G401 (cell line): ENCODE measurements at regions not wholly inside any gene's neighbourhood (a gene's known extent, or its start where the extent isn't known, plus 50 kb on each side); places are given as distances from the start of the nearest gene placed in this dataset.

Source experiments
- DNase-seq: peaks from one replicate; pipeline ENCODE4 v3.0.0-alpha.2; 2015; ENCODE audit warnings: low spot score
- in situ Hi-C: cut with HindIII; loops from 2 replicates; pipeline ENCODE4 v1.10.0; 2016; ENCODE audit warnings: low sequenced_read_pairs, mixed read lengths

GRCh38 chr17:53891726-53892125 lies 69.0 kb downstream of the KIF2B start:
- in situ Hi-C loops = no loop called here
- DNase-seq = no peak

DNA sequence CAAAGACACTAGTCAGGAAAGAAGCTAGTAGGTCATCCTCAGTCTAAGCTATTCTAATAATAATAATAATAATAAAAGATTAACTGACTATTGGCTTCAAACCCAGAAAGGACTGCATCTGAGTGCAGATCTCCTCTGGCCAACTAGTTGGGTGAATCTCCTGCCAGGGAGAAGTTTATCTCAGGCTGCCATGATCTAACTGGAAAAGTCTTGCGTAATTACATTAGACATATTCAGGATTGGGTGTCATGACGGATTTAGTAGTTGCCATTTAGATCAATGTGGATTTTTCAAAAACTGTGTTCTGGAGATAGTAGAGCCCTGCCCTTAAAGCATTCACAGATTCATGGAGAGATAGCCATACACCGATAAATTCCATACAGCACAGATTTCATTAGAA lies 69.5 kb downstream of the KIF2B start:
- DNase-seq = no peak
- in situ Hi-C loops = no loop called here

DNA sequence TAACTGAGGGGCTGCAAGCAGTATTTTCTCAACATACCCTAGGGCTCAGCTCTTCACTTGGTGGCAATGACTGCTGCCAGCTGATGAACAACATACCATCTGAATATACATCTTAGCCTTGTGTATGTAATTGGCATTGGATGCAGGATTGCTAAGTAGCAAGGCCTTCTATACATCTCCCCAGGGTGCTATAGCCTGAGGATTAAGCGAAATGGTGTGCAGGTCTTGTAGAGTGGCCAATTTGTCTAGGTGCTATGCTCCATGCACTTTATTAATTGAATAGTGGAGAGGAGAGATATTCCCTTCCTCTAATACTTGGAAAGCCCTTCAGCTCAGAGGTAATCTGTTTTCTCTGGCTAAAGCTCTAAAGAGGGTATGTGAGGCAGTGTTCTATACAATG lies 71.9 kb downstream of the KIF2B start:
- in situ Hi-C loops = no loop called here
- no peak for DNase-seq

GRCh38 chr17:53896047-53896446 lies 73.3 kb downstream of the KIF2B start:
- in situ Hi-C loops = no loop called here
- no peak for DNase-seq

GRCh38 chr17:53900951-53901350 lies 78.2 kb downstream of the KIF2B start:
- in situ Hi-C loops = no loop called here
- no peak for DNase-seq

GRCh38 chr17:53907435-53907834 lies 84.7 kb downstream of the KIF2B start:
- in situ Hi-C loops = no loop called here
- DNase-seq = no peak

- in situ Hi-C loops = no loop called here
- no peak for DNase-seq
Measured at GRCh38 chr17:53909802-53910201, 87.1 kb downstream of the KIF2B start.

DNA sequence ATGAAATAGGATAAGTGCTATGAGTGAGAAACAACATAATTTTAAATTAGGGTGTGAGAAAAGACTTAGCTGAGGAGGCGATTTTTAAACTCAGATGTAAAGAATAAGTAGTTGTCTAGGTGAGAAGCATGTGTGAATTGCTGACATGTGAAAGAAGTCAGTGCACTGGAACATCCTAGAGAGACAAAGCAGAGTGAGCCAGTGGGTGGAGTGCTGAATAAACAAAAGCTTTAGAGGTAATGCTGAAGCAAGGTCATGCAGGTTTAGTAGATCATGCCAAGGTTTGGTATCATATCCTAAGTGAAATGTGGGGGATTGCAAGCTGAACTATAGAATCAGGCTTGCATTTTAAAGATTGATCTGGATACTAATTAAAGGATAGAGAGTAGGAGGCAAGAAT lies 89.4 kb downstream of the KIF2B start:
- in situ Hi-C loops = no loop called here
- no peak for DNase-seq

DNA sequence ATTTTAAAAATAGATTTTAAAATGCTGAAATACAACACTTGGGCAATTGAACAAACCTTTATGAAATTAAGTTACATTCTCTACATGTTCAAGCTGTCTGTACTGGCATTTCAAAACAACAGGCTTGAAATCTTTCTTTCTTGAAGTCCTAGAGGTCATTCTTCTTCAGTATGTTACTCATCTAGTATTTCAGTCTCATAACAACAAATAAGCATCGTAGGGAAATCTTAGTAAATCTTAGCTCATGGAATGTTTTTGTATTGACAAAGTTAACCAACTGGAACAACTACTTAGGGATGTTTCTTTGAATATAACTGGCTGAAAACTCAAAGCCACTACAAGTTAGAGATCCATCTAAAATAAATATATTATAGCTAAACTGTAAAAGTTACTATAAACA lies 96.6 kb downstream of the KIF2B start:
- in situ Hi-C loops = no loop called here
- no peak for DNase-seq

DNA sequence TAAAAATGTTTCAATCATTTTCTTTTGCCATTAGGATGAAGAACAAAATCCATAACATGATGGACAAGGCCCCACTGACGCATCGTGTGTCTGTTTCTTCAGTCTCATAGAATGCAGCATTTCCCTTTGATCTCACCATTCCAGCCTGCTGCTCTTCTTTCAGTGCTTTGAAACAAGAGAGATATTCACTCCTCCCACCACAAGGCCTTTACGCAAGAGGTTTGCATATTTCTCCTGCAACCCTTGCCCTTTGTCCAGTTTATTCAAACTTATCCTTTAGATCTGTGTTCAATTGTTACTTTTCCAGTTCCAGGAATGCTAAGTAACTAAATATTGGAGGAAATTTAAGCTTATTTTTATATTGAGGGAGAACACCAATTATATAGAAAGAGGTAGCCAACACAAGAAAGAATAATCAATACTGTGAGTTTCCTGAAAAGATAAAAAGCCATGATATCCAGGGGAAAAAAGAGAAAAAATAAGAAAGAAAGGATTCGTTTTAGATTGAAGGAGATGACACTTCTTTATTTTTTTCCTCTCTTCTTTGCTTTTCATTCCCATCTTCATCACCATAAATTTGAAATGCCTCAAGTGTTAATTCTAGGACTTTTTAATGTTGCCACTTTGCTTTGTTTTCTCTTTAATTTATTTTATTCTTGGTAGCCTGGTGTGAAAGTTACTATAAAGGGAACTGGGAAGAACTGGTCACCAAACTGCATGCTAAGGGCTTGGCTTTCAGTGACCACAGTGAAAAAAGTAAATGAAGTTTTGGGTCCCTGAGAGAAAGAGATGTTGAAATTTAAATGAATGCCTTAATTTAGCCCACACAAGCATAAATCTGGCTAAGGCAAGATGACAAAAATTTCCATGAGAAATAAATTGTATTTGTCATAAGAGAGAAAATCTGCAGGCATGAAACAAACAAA lies 102.1 kb downstream of the KIF2B start:
- in situ Hi-C loops = no loop called here
- DNase-seq = no peak

DNA sequence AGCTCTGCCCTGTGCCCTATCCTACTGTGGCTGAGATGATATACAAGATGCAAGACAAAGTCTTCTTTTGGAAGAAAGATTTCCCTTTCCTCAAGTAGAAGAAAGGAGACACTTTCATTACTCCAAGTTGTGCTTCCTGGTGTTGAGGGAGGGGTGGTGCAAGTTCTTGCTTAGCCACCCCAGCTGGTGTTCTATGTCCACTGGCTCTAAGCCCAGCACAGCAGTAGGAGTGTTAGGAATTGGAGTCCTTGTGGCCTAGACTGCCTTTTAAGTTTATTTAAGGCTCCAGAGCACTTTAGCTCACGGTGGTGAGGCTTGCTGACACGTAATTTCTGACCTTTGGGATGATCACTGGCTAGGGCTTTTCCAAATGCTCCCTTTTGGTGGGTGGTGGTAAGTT lies 109.7 kb downstream of the KIF2B start:
- DNase-seq = no peak
- in situ Hi-C loops = no loop called here

DNA sequence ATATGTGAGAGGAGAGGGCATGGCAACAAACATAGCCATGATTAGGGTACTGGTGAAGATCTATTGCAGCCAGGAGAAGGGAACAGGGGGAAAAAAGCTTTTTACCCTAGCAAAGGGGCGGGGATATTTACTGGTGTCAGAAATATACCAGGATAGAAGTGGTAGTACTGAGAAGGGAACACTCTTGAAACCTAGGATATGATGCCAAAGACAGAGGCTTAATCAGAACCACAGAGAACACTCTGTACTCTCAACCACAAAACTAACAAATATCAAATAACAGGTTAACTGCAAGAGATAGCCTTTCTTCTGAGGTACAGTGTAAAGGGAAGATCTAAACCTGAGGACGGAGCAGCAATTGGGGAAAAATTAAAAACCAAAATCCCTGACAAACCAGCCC lies 112.2 kb downstream of the KIF2B start:
- in situ Hi-C loops = no loop called here
- DNase-seq = no peak

DNA sequence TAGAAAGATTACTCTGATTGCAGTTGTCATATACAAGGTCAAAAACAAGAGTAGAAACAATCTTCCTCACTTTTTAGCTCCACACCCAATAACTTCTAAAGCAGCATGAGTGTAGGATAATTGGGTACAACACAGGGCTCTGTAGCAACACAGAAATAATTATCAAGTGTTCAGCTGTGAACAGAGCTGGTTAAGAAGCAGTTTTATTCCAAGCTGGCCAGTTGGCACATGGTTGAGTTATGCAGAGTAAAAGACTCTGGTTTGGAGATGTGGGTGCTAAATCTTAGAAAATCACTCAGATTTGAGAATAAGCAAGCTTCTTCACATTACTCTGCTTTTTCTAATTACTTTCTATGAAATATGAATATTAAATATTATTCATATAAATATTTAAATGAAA lies 118.5 kb downstream of the KIF2B start:
- no peak for DNase-seq
- in situ Hi-C loops = no loop called here

- DNase-seq = peak; percentile 53
- in situ Hi-C loops = no loop called here
Measured at GRCh38 chr17:53942436-53942835, 119.7 kb downstream of the KIF2B start.

DNA sequence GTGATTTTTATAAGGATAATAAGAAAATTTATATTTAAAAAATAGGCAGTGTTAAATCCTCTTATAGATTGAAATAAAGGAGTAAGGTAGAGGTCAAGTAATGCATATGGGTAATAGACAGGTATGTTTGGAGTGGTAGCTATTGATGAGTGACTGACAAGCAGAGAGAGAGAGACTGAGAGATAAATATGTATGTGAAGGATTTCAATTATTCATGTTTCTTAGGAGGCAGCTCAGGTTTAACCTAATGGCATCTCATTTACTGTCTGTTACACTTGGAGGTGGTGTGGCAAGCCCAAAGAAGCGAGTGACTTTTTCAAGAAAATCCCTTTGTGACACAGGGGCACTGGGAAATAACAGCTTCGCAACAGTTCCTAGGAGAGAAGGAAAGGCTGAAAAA lies 120.2 kb downstream of the KIF2B start:
- in situ Hi-C loops = no loop called here
- DNase-seq = peak; percentile 6

GRCh38 chr17:53948323-53948722 lies 125.6 kb downstream of the KIF2B start:
- in situ Hi-C loops = no loop called here
- DNase-seq = no peak

DNA sequence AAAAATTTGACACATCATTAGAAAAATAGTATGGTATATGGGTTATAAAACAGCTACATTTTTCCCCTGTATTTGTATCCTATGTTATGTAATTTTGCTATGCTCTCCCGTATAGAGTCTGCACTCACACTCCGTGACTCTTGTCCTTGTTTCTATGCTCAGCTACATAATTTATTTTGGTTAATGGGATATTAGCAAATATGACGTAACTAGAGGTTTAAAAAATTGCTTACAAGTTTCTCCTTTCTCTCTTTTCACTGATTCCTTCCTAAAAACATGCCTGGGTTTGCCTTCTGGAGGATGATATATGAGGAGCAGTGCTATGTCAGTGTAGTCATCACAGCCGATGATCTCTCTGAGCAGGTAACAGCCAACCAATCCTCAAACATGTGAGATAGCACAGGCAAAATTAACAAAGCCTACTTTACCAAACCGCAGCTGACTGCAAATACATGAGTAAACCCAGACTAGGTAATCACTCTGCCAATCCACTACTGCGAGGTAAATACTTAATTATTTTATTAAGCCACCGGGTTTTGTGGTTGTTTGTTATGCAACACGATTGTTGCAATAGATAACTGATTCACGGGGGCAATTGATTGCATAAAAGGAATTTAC lies 126.9 kb downstream of the KIF2B start:
- no peak for DNase-seq
- in situ Hi-C loops = no loop called here

- in situ Hi-C loops = no loop called here
- DNase-seq = no peak
Measured at GRCh38 chr17:53950207-53950857, 127.6 kb downstream of the KIF2B start.

- no peak for DNase-seq
- in situ Hi-C loops = no loop called here
Measured at GRCh38 chr17:53950858-53951250, 128.1 kb downstream of the KIF2B start.

DNA sequence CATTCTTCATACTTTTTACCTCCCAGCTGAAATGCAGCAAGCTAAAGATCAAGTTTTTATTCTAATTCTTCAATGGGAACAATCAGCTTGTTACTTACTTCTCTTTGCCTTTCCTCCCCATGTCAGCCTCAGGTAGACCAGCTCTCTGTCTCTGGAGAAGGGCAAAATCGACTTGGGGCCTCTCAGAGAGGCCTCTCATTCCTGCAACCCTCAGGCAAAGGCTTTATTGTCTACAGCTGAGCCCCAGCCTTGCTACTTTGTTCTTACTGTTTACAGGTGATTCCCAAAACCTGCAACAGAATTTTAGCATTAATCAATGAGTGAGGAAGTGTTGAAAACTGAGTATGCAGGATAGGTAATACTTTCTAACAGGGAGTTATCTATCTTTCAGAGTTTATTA lies 148.6 kb downstream of the KIF2B start:
- in situ Hi-C loops = no loop called here
- DNase-seq = no peak
